ENCODE measurements at regions not wholly inside any gene's neighbourhood (a gene's known extent, or its start where the extent isn't known, plus 50 kb on each side); places are given as distances from the start of the nearest gene placed in this dataset.

DNA sequence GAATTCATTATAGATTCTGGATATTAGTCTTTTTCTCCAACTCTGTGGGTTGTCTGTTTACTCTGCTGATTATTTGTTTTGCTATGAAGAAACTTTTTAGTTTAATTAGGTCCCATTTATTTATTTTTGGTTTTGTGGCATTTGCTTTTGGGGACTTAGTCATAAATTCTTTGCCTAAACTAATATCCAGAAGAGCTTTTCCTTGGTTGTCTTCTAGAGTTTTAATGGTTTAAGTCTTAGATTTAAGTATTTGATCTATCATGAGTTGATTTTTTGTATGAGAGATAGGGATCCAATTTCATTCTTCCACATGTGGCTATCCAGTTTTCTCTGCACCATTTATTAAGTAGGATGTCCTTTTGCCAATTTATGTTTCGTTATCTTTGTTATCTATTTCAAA lies 683.4 kb upstream of the FBXO33 start:
- H3K27me3 ChIP-seq (ENCODE audit: control insufficient read depth, insufficient read depth, low read length), result no peaks in the 10 kb centered on the region
- no peak overlapping the region for H3K27ac ChIP-seq (ENCODE audit: low read length)
- intact Hi-C loops (cut with micrococcal nuclease; ENCODE audit: unreplicated experiment) (no loop called here), in situ Hi-C loops (cut with HindIII; ENCODE audit: low pct_unique_long_range_greater_than_20kb, low sequenced_read_pairs) (no loop called here)
- DNase-seq (ENCODE audit: low read depth, low spot score) (no peak), ATAC-seq (no peak)
- H3K4me3 ChIP-seq (ENCODE audit: low read depth in 2 of 2, low read length in 2 of 2), result no peak overlapping the region
- no TSS peak for BruUV-seq (replicated peaks)
- ChIA-PET POLR2A (no interaction called here), CTCF (no interaction called here)
- TF ChIP-seq REST (IDR thresholded peaks at IDR 0.05; ENCODE audit: insufficient read depth in 1 of 2, low read depth in 2 of 2, low read length in 1 of 2), result no peak
- TF ChIP-seq, protein P1, sequence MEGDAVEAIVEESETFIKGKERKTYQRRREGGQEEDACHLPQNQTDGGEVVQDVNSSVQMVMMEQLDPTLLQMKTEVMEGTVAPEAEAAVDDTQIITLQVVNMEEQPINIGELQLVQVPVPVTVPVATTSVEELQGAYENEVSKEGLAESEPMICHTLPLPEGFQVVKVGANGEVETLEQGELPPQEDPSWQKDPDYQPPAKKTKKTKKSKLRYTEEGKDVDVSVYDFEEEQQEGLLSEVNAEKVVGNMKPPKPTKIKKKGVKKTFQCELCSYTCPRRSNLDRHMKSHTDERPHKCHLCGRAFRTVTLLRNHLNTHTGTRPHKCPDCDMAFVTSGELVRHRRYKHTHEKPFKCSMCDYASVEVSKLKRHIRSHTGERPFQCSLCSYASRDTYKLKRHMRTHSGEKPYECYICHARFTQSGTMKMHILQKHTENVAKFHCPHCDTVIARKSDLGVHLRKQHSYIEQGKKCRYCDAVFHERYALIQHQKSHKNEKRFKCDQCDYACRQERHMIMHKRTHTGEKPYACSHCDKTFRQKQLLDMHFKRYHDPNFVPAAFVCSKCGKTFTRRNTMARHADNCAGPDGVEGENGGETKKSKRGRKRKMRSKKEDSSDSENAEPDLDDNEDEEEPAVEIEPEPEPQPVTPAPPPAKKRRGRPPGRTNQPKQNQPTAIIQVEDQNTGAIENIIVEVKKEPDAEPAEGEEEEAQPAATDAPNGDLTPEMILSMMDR (IDR thresholded peaks at IDR 0.05), result no peak
- no peak for TF ChIP-seq POLR2AphosphoS5 (IDR thresholded peaks at IDR 0.05; ENCODE audit: low read depth, low read length)
- TF ChIP-seq SIN3A (IDR thresholded peaks at IDR 0.05; ENCODE audit: borderline replicate concordance, insufficient read depth, low read depth, low read length), result no peak
- no peak for TF ChIP-seq TCF7L2 (IDR thresholded peaks at IDR 0.05; ENCODE audit: low read depth, low read length)
- H3K4me1 ChIP-seq (ENCODE audit: control insufficient read depth, insufficient read depth, low read length), result no peaks in the 10 kb centered on the region
- H3K36me3 ChIP-seq (ENCODE audit: control insufficient read depth, insufficient read depth, low read length), result no peaks in the 10 kb centered on the region
- no peaks in the 10 kb centered on the region for H3K9me3 ChIP-seq (ENCODE audit: control insufficient read depth, insufficient read depth, low read depth, low read length)

- no TSS peak for BruUV-seq (replicated peaks)
- CTCF ChIA-PET, result no interaction called here
These were observed 681.4 kb upstream of the FBXO33 start for GRCh38 chr14:40113671-40114070.

GRCh38 chr14:40100544-40101196 lies 668.4 kb upstream of the FBXO33 start:
- TF ChIP-seq TCF7L2 (IDR thresholded peaks at IDR 0.05; ENCODE audit: low read depth, low read length), result no peak
- intact Hi-C loops (cut with micrococcal nuclease; ENCODE audit: unreplicated experiment), result no loop called here
- ATAC-seq (no peak), DNase-seq (ENCODE audit: low read depth, low spot score) (no peak)
- no TSS peak for BruUV-seq (replicated peaks)
- H3K27ac ChIP-seq (ENCODE audit: low read length), result no peak overlapping the region
- no peak overlapping the region for H3K4me3 ChIP-seq (ENCODE audit: low read depth in 2 of 2, low read length in 2 of 2)
- H3K27me3 ChIP-seq (ENCODE audit: control insufficient read depth, insufficient read depth, low read length), result no peaks in the 10 kb centered on the region
- in situ Hi-C loops (cut with HindIII; ENCODE audit: low pct_unique_long_range_greater_than_20kb, low sequenced_read_pairs), result no loop called here
- no peaks in the 10 kb centered on the region for H3K36me3 ChIP-seq (ENCODE audit: control insufficient read depth, insufficient read depth, low read length)
- H3K9me3 ChIP-seq (ENCODE audit: control insufficient read depth, insufficient read depth, low read depth, low read length), result no peaks in the 10 kb centered on the region
- POLR2A ChIA-PET, result no interaction called here
- CTCF ChIA-PET, result no interaction called here
- no peaks in the 10 kb centered on the region for H3K4me1 ChIP-seq (ENCODE audit: control insufficient read depth, insufficient read depth, low read length)

More at GRCh38 chr14:40113671-40114070, 681.4 kb upstream of the FBXO33 start:
- Histone ChIP-seq H3K4me1 (ENCODE audit: control insufficient read depth, insufficient read depth, low read length) (no peaks in the 10 kb centered on the region), H3K27ac (ENCODE audit: low read length) (no peak overlapping the region), H3K9me3 (ENCODE audit: control insufficient read depth, insufficient read depth, low read depth, low read length) (no peaks in the 10 kb centered on the region), H3K27me3 (ENCODE audit: control insufficient read depth, insufficient read depth, low read length) (no peaks in the 10 kb centered on the region), H3K36me3 (ENCODE audit: control insufficient read depth, insufficient read depth, low read length) (no peaks in the 10 kb centered on the region), H3K4me3 (ENCODE audit: low read depth in 2 of 2, low read length in 2 of 2) (no peak overlapping the region)
- in situ Hi-C loops (cut with HindIII; ENCODE audit: low pct_unique_long_range_greater_than_20kb, low sequenced_read_pairs), result no loop called here
- ATAC-seq (no peak), DNase-seq (ENCODE audit: low read depth, low spot score) (no peak)
- intact Hi-C loops (cut with micrococcal nuclease; ENCODE audit: unreplicated experiment), result no loop called here
- no peak for TF ChIP-seq TCF7L2 (IDR thresholded peaks at IDR 0.05; ENCODE audit: low read depth, low read length)
- no peak for TF ChIP-seq SIN3A (IDR thresholded peaks at IDR 0.05; ENCODE audit: borderline replicate concordance, insufficient read depth, low read depth, low read length)
- POLR2A ChIA-PET, result no interaction called here

Data from Panc1 (cell line).